Stimulated activated CD4-positive, alpha-beta T cell treated with anti-CD3 and anti-CD28 coated beads, Interleukin-4, amount 100 ng/mL, for 4 hours (primary cell): ENCODE measurements at regions not wholly inside any gene's neighbourhood (a gene's known extent, or its start where the extent isn't known, plus 50 kb on each side); places are given as distances from the start of the nearest gene placed in this dataset.

Experiments
- DNase-seq, 2 experiments: peaks; one replicate each; pipeline ENCODE4 v3.0.0-alpha.2; 2020

DNA sequence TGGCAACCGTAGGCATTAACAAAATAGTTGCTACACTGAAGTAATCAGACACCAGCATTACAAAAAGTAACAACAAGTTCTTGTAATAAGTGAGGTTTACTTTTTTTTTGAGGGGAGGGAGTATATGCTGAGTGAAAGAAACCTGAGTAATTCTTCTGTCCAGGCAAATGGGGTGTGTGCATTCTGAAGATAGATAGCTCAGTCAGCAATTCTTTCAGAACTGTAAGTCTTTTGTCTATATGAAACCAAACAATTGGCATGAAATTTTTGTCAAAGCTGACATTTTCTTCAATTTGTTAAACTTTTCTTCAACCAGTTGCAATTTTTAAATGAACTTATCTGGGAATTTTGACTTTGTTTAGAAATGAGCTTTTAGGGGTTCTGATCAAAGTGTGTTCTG is 208.1 kb upstream of the THSD7B start:
- no peak for DNase-seq

DNA sequence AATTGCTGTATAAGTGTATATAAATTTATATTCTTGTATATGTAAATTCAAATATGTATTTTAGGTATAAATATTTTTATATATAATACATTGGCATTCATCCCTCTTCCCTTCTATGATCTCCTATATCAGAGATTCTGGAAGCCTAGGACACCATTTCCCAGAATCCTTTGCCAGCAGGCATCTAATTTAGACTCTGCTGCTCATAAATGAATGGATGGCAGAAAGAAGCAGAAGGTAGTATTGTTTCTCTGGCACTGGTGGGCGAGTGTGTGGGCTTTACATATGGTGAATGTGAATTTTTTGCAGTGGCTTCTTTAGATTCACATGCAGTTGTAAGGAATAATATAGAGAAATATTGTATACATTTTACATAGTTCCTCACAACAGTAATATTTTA is 215.2 kb upstream of the THSD7B start:
- no peak for DNase-seq

DNA sequence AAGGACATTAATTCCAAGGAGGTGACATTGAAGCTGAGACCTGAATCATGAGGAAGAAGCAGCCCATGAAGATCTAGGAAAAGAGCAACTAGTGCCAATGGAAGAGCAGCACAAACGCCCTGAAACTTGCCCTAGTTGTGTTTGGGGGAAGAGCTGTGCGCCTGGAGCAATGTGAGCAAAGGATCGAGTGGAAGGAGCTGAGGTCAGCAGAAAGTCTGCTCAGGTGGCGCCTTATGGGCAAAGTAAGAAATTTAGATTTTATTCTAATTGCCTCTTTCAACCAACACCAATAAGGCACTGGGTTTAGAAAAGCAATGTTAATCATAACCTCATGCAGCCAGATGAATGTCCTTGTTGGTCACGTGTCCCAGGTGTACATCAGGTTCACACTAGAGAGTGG is 226.0 kb upstream of the THSD7B start:
- DNase-seq, result no peak

DNA sequence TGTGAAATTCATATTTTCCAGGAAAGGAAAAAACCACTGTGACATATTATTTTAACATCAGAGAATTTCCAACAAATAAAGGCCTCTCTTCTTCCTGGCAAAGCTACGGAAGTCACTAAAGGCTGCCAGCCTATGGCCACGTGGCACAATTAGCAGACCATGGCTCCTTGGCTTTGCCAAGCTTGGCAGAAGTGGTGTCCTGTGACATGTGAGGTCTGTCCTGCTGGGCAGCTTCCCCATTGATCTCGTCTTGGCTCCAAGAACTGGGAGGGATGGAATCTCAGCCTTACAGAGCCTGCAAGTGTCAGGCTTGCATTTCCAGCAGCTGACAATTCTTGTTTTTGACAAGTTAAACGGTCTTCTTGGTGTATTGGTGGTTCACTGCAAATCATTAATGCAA is 226.9 kb upstream of the THSD7B start:
- no peak for DNase-seq

DNA sequence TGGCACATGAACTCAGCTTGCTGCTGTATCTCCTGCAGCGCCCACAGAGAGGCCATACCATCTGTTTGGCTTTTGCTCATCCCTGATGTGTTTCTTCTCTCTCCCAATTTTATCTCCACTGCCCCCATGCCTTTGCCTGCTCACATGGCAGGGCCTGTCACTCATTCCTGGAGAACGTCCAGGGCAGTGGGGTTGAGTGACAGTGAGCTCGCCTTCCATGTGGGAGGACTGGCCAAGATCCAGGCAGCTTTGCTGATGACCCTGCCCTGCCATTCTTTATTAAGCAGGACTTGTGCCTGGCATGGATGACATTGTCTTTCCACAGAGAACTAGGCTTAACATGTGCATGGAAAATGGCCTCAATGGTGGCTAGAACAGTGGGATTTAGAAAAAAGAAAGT is 230.5 kb upstream of the THSD7B start:
- no peak for DNase-seq

DNA sequence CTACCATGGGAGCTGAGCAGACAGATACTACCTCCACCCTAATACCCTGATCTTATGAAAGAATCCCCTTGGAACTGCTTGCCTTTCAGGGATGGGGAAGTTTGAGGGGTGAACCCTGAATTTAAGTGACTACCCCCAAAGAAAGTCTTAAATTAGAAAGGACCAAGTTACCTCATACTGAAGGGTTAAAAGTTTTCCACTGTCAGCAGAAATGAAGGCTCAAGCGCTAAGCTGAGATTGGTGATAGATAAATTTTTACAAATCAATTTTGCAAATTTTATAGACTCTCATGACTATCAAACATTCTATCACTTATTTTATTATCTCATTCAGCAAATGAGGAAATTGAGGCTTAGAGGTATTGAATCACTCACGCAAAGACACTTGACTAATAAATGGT is 233.2 kb upstream of the THSD7B start:
- DNase-seq, result no peak

DNA sequence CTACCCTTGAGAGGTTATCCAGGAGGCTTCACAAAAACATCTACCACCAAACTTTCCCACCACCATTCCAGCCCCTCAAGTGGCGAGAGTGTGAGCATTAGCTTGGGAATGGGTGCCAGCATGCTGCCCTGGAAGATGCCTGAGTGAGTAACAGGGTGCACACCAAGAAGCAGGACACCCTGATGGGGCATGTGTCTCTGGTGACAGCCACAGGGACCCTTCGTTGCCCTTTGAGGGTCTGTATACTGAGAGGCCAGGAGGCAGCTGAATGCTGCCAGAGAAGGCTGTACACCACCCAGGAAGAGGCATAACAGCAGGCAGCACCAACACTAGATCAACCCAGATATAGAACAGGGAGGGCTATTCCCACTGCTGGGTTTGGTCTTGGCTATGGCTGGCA is 233.6 kb upstream of the THSD7B start:
- DNase-seq, result no peak

DNA sequence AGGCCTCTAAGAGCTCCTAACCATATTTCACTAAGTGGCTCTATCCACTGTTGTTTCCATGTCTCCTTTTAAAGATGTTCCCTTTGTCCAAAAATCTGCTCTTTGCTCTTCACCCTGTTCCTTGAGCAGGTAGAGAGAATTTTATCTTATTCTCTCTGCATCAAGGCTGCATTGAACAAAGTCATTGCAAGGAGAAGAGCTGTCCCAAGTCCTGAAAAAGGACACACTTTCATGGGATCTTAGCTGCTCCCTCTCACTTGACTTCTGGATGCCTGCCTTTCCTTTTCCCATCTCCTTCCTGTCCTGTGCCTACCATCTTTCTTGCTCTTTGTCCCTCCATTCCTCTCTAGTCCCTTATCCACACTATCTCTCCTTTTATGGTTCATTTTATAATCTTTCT is 235.2 kb upstream of the THSD7B start:
- no peak for DNase-seq

DNA sequence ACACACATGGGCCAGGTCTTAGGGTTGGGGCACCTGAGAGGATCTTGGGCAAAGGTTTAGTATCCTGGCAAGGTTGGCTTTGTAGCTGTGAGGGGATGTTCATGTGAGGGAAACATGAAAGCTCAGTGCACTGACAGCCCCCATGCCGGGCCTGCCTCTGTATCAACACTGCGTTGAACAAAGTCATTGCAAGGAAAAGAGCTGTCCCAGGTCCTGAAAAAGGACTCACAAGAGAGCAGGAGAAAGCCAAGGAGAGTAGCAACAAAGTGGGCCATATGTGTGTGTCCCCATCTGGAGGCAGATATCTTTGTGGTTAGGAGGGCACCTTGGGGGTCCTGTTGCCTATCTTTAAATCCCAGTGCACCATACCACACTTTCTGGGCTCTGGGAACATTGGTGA is 237.8 kb upstream of the THSD7B start:
- DNase-seq, result no peak

DNA sequence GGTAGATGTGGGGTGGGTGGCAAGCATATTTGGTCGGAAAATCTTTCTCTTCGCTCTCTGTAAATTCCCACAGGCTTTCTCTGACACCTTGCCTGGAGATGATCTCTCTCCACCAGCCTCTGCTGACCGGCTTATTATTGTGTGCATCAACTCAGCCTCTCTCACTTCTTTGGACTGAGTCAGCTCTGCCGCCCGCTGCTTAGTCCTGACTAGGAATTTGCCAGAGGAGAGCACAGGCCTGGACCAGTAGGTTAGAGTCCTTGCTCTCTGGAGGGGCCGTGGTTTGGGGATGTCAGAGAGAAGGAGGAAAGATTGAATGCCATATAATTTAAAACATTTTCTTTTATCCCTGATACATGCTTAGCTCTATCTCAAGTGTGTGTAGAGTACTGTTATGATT is 242.6 kb upstream of the THSD7B start:
- DNase-seq, result no peak

DNA sequence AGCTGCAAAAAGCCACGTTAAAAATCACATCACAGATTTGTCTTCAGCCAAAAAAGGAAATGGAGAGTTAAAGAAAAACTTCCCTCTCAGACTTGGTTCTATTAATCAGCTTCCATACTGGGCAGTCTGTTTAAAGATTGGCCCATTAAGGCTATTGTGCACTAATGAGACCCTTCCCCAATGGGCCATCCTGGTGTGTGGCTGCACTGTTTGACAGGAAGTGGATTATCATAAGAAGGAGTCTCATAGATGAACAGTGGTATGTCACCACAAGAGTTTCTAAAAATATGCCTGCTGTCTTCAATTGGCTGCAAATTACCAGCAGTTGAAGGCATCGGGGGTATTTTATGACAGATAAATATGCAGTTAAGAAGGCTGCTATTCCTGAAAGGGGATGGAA is 247.6 kb upstream of the THSD7B start:
- DNase-seq, result no peak

DNA sequence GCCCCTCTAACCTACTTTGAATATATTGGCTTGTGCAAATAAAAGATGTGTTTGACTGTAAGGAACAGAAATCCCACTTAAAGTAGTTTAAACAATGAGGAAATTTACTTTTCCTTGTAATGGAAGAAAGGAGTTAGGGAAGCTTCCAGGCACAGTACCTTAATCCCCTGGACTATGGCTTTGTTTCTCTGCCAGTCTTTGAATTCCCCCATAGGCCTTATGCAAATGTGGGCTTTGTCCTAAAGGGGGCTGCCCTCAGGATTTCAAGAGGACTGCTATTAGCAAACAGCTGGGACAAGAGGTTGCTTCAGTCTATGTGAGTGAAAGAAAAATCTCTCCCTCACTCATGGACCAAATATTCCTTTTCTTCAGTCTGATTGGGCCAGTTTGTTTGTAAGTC is 255.1 kb upstream of the THSD7B start:
- DNase-seq, result no peak

DNA sequence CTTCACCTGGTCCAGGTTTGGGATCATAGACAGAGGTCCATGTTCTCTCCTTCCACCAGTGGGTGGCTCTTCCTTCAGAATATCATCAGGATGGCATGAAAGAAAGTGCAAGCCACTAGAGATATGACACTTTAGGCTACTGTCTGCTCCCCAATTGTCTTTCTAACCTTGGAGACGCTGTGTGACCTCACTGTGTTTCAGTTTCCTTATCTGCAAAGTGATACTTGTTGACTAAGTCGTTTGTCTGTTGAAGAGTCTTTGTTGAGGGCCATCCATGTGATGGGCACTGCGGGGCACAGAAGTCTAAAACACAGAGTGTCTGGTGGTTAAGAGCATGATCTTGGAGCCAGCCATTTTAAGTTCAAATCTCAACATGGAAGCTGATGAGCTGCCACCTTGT is 259.9 kb upstream of the THSD7B start:
- DNase-seq, result no peak

DNA sequence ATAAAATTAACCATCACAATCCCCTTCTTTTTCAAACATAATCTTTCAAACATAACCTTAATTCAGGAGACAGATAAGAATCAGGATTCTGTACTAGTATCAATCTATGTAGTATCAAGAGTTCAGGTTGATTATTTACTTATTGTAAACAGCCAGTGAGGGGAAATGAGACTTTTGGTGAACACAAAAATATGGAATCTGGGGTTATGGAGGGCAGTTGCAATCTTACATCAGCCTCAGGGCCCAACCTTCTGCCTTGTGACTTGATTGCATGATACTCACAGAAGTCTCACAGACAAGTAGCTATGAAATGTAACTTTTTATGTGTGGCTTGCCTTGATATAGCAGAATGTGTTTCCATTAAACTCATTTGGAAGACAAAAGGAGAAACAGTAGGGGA is 262.7 kb upstream of the THSD7B start:
- DNase-seq, result no peak

DNA sequence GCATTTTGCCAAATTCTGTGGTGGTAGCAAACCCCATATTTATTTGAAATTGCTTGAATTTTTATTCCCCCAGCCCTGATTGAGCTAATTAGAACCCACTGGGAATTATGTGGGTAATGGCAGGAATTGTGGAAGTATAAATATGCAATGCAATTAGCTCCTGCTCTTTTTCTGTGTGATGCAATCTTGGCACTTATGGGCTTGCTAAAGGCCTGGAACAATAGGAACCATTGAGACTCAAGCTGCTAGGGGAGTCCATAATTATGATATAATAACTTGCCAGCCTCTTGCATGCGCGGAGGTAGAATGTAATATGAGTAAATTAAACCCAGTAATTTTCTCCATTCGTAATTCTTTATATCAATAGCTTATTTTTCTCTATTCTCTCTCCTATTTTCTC is 267.6 kb upstream of the THSD7B start:
- no peak for DNase-seq

DNA sequence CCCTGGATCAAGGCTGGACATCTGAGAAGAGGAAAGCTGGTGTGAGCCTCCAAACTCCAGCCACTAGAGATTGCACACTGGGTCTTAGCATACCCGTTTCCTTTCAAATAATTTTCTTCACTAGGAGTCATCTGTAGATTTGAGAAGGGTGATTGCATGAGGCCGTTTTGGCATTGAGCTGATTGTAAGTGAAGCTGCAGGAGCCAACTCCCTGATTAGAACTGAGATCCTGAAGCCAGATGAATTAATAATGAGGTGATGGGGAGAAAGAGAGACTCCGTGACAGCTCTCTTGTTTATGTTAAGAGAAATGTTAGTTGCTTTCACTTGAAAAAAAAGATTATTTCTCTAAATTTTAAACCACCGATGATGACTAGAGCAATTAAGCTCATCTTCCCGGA is 268.4 kb upstream of the THSD7B start:
- DNase-seq, result no peak

DNA sequence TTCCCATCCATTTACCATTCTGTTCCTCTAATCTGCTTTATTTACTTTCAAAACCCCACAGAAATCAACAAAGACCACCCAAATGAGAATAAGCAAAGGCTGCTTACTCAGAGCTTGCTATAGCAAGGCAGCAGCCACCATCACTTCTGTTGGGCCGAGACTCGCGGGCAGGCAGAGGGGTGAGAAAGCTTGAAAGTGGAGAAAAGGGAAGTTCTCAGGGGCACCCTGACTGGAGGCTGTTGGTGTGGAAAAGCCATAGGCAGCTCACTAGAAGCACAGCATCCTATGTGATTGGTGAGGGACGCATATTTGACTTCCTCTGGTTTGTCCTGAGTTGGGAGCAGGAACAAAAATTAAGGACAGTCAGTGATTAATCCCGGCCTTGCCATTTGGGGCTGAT is 269.7 kb upstream of the THSD7B start:
- DNase-seq, result no peak

DNA sequence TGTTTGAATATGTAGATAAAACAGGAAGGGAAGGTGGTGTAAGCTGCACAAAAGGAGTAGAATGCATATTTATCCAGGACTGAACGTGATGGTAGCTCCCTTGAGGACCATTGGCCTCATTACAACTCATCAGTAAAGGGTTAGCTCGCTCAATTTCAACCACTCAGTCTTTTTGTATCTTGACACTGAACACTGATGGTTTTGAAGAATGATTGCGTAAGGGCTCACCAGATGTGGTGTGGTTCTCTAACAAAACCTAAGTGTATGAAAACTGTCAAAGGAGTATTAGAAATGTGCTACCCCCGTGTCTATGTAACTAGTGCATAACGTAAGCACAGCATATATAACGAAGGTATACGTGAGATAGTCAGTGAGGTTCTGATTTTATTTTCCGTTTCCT is 272.4 kb upstream of the THSD7B start:
- DNase-seq, result no peak

DNA sequence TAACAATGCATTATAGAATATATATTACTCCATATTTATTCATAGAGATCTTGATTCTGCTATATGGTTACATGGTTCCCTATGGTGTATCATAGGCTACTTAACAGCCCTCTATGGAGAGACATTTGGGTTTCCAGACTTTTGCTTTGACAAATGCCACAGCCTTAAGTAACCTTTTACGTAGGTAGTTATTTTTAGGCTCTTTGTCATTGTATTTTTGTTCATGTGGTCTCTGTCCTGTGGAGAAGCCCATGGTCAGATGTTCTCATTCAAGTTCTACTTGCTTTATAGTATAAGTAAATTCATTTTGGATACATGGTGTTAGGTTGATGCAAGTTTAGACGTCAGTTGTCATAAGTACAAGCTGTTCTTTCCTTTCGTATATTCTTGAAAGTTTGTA is 275.2 kb upstream of the THSD7B start:
- no peak for DNase-seq

DNA sequence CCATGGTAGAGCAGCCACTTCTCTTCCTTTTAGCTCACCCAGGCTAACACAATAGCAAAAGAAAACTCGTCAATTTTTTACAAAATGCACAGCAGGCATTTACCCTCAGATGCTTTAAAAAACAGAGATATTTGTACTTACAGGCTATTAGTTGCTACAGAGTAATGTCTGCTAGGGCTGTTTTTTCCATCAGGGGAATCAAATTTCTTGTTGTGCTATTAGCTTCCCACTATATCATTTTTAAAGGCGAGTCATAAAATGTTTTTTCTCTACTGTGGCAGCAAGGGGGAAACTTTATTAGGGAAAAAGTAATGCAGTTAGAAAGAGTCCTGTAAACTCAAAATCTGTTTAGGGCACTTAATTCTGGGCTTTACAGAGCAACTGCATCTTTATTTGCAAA is 277.9 kb upstream of the THSD7B start:
- DNase-seq, result no peak

DNA sequence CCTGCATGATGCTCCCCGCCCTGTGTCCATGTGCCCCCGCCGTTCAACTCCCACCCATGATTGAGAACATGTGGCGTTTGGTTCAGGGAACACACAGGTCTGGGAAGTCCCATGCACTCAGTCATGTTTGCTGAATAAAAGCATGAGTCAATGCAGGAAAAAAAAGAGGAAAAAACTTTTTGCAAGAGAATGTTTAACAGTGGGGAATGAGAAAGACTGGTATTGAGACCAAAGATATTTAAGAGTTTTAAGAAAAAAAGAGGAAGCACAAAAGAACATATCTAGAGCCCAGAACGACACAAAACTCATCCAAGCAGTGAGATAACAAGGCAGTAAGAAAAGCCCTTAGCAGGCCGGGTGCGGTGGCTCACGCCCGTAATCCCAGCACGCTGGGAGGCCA is 279.2 kb upstream of the THSD7B start:
- no peak for DNase-seq

DNA sequence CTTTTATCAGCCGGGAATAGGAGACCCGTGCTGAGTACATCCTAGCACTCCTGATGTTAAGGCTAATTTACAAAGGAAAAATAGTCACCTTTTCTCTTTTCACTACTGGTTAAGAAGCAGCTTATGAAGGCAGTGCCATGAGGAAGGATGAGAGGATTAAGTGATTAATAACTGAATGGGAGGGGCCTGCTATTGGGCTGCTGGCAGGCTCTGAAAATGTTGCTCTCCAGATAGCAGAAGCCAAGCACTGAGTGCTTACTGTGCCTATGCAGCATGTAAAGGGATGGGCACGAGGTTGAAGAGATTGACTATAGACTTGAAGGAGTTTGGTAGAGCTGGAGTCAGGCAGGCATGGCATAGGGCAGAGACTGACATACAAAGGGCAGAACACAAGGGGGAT is 282.4 kb upstream of the THSD7B start:
- no peak for DNase-seq

DNA sequence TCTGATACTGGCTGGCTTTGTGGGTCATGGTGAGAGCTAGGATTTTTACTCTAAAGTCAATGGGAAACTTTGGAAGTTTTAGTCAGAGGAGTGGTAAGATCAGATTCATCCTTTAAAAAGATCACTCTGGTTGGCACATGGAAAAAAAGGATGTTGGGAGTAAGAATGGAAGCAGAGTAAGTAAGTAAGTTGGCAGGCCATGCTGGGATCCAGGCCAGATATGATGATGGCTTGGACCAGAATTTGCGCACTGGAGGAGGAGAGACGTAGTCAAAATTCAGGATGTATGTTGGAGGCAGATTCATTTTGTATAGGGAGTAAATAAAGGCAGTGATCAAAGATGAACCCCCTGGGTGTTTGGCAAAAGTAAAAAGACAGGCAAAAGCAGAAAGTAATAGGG is 283.3 kb upstream of the THSD7B start:
- DNase-seq, result no peak

DNA sequence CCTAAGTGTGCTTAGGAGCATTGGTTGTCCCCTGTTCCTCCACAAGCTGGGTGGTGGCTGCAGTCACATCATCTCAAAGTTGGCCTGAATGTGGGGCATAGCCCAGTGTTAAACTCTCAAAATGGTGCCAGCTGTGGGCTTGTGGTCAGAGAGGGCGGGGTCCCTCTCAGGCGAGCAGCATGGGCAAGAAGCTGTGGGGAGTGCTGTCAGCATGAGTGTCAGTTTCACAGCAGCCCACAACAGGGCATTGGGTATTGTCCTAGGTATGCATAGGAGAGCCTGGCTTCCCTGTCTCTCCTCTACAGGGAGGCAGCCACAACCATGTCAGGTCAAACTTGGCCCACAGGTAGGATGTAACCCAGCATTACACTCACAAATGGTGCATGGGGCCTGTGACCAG is 285.6 kb upstream of the THSD7B start:
- DNase-seq, result no peak

DNA sequence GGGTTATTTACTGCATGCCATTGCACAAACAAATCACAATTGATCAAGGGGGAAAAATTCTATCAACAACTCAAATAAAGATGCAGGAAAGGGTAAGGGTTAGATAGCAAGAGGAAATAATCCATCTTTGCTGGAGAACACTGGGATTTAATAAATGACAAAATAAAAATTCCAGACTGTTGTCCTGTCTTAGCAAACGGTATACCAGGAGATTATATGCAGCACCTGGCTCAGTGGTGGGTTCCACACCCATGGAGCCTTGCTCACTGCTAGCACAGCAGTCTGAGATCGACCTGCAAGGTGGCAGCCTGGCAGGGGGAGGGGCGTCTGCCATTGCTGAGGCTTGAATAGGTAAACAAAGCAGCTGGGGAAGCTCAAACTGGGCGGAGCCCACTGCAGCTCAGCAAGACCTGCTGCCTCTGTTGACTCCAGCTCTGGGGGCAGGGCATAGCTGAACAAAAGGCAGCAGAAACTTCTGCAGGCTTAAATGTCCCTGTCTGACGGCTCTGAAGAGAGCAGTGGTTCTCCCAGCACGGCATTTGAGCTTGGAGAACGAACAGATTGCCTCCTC is 296.5 kb upstream of the THSD7B start:
- DNase-seq, result no peak

DNA sequence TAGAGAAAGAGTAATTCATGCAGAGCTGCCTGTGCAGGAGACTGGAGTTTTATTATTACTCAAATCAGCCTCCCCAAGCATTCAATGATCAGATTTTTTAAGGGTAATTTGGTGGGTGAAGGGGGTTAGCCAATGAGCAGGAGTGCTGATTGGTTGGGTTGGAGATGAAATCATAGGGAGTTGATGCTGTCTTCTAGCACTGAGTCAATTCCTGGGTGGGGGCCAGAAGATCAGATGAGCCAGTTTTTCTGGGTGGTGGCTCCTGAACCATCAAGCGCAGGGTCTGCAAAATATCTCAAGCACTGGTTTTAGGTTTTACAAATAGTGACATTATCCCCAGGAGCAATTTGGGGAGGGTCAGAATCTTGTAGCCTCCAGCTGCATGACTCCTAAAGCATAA is 312.8 kb upstream of the THSD7B start:
- no peak for DNase-seq
